ENCODE measurements at regions not wholly inside any gene's neighbourhood (a gene's known extent, or its start where the extent isn't known, plus 50 kb on each side); places are given as distances from the start of the nearest gene placed in this dataset.

DNA sequence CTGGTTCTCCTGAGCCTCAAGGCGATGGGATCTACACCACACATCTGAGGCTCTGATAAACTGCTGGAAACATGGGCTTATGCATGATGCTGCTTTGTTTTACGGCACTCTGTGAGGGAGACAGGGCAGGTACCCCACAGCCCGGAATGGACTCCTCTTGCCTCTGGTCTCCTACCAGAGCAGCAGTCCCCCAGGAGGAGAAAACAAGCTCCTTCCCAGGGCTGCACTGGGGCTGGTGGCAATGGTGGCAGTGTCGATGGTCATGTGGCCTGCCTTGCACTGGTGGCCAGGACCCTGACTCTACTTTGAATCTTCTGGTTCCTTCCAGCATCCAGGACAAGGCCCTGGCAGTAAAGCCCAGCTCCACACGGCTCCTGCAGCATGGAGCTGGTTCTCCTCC, 79.4 kb downstream of the TOMM20 start:
- TF ChIP-seq, protein P1, sequence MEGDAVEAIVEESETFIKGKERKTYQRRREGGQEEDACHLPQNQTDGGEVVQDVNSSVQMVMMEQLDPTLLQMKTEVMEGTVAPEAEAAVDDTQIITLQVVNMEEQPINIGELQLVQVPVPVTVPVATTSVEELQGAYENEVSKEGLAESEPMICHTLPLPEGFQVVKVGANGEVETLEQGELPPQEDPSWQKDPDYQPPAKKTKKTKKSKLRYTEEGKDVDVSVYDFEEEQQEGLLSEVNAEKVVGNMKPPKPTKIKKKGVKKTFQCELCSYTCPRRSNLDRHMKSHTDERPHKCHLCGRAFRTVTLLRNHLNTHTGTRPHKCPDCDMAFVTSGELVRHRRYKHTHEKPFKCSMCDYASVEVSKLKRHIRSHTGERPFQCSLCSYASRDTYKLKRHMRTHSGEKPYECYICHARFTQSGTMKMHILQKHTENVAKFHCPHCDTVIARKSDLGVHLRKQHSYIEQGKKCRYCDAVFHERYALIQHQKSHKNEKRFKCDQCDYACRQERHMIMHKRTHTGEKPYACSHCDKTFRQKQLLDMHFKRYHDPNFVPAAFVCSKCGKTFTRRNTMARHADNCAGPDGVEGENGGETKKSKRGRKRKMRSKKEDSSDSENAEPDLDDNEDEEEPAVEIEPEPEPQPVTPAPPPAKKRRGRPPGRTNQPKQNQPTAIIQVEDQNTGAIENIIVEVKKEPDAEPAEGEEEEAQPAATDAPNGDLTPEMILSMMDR (IDR thresholded peaks at IDR 0.05), result no peak
- TF ChIP-seq POLR2A (IDR thresholded peaks at IDR 0.05), result no peak
